ENCODE measurements at regions not wholly inside any gene's neighbourhood (a gene's known extent, or its start where the extent isn't known, plus 50 kb on each side); places are given as distances from the start of the nearest gene placed in this dataset.

GRCh38 chr2:238963161-238963970 lies 115.5 kb downstream of the TWIST2 start:
- Mint-ChIP-seq H3K9me3 (no peaks in the 10 kb centered on the region), H3K27me3 (ENCODE audit: low read depth in 3 of 3) (peaks cover 0 to 4% (median 0%) of the 10 kb centered on the region in 3 donors), H3K4me3 (no peak overlapping the region), H3K36me3 (no peaks in the 10 kb centered on the region), H3K27ac (no peak overlapping the region), H3K4me1 (no peaks in the 10 kb centered on the region)
- no peak for DNase-seq

- Mint-ChIP-seq H3K27me3 (ENCODE audit: low read depth in 3 of 3) (peaks cover 0 to 4% (median 0%) of the 10 kb centered on the region in 3 donors), H3K36me3 (no peaks in the 10 kb centered on the region), H3K4me1 (no peaks in the 10 kb centered on the region), H3K9me3 (no peaks in the 10 kb centered on the region), H3K27ac (no peak overlapping the region), H3K4me3 (no peak overlapping the region)
- DNase-seq: no peak
These were observed 116.1 kb downstream of the TWIST2 start for GRCh38 chr2:238963971-238964328.

- H3K4me1 Mint-ChIP-seq: no peaks in the 10 kb centered on the region
These were observed 116.7 kb downstream of the TWIST2 start for GRCh38 chr2:238964544-238965067.

GRCh38 chr2:238965371-238966071 lies 117.6 kb downstream of the TWIST2 start:
- no peak overlapping the region for H3K27ac Mint-ChIP-seq
- H3K36me3 Mint-ChIP-seq: no peaks in the 10 kb centered on the region
- peaks cover 2 to 4% (median 3%) of the 10 kb centered on the region in 3 donors for H3K27me3 Mint-ChIP-seq (ENCODE audit: low read depth in 3 of 3)
- peaks cover 0 to 3% (median 0%) of the 10 kb centered on the region in 6 donors for H3K9me3 Mint-ChIP-seq
- no peaks in the 10 kb centered on the region for H3K4me1 Mint-ChIP-seq
- H3K4me3 Mint-ChIP-seq: no peak overlapping the region
- DNase-seq: no peak

More at GRCh38 chr2:238964544-238965067, 116.7 kb downstream of the TWIST2 start:
- Mint-ChIP-seq H3K4me3 (no peak overlapping the region), H3K36me3 (no peaks in the 10 kb centered on the region), H3K27ac (no peak overlapping the region), H3K9me3 (no peaks in the 10 kb centered on the region), H3K27me3 (ENCODE audit: low read depth in 3 of 3) (peaks cover 0 to 4% (median 0%) of the 10 kb centered on the region in 3 donors)
- no peak for DNase-seq

- no peak overlapping the region for H3K27ac Mint-ChIP-seq
- H3K27me3 Mint-ChIP-seq (ENCODE audit: low read depth in 3 of 3): peaks cover 2 to 8% (median 4%) of the 10 kb centered on the region in 3 donors
- H3K4me1 Mint-ChIP-seq: no peaks in the 10 kb centered on the region
- no peak overlapping the region for H3K4me3 Mint-ChIP-seq
- no peak for DNase-seq
- H3K36me3 Mint-ChIP-seq: no peaks in the 10 kb centered on the region
- peaks cover 0 to 3% (median 0%) of the 10 kb centered on the region in 6 donors for H3K9me3 Mint-ChIP-seq
These were observed 118.4 kb downstream of the TWIST2 start for GRCh38 chr2:238966072-238966937.

- Mint-ChIP-seq H3K27ac (no peak overlapping the region), H3K4me1 (no peaks in the 10 kb centered on the region)
These were observed 119.4 kb downstream of the TWIST2 start for GRCh38 chr2:238967031-238967977.

GRCh38 chr2:238967978-238968360 lies 120.1 kb downstream of the TWIST2 start:
- no peaks in the 10 kb centered on the region for H3K36me3 Mint-ChIP-seq
- no peak overlapping the region for H3K27ac Mint-ChIP-seq
- DNase-seq: no peak
- no peaks in the 10 kb centered on the region for H3K4me1 Mint-ChIP-seq
- H3K27me3 Mint-ChIP-seq (ENCODE audit: low read depth in 3 of 3): peaks cover 2 to 8% (median 6%) of the 10 kb centered on the region in 3 donors
- H3K9me3 Mint-ChIP-seq: peaks cover 0 to 3% (median 0%) of the 10 kb centered on the region in 6 donors
- no peak overlapping the region for H3K4me3 Mint-ChIP-seq

More at GRCh38 chr2:238967031-238967977, 119.4 kb downstream of the TWIST2 start:
- H3K36me3 Mint-ChIP-seq: no peaks in the 10 kb centered on the region
- DNase-seq: no peak
- H3K4me3 Mint-ChIP-seq: no peak overlapping the region
- H3K9me3 Mint-ChIP-seq: peaks cover 0 to 3% (median 0%) of the 10 kb centered on the region in 6 donors
- H3K27me3 Mint-ChIP-seq (ENCODE audit: low read depth in 3 of 3): peaks cover 2 to 8% (median 2%) of the 10 kb centered on the region in 3 donors

GRCh38 chr2:238968616-238969384 lies 120.9 kb downstream of the TWIST2 start:
- DNase-seq: no peak
- H3K4me3 Mint-ChIP-seq: no peak overlapping the region
- no peaks in the 10 kb centered on the region for H3K36me3 Mint-ChIP-seq
- H3K9me3 Mint-ChIP-seq: peaks cover 0 to 3% (median 0%) of the 10 kb centered on the region in 6 donors
- H3K27ac Mint-ChIP-seq: no peak overlapping the region
- no peaks in the 10 kb centered on the region for H3K4me1 Mint-ChIP-seq
- peaks cover 2 to 11% (median 8%) of the 10 kb centered on the region in 3 donors for H3K27me3 Mint-ChIP-seq (ENCODE audit: low read depth in 3 of 3)

- DNase-seq: no peak
- Mint-ChIP-seq H3K4me1 (no peaks in the 10 kb centered on the region), H3K4me3 (no peak overlapping the region), H3K36me3 (no peaks in the 10 kb centered on the region), H3K27ac (no peak overlapping the region), H3K27me3 (ENCODE audit: low read depth in 3 of 3) (peaks cover 2 to 18% (median 8%) of the 10 kb centered on the region in 3 donors), H3K9me3 (peaks cover 0 to 3% (median under 1%) of the 10 kb centered on the region in 6 donors)
These were observed 122.0 kb downstream of the TWIST2 start for GRCh38 chr2:238969857-238970256.

GRCh38 chr2:238970553-238971081 lies 122.7 kb downstream of the TWIST2 start:
- Mint-ChIP-seq H3K27me3 (ENCODE audit: low read depth in 3 of 3) (peaks cover 4 to 21% (median 9%) of the 10 kb centered on the region in 3 donors), H3K27ac (no peak overlapping the region), H3K36me3 (no peaks in the 10 kb centered on the region), H3K4me1 (no peaks in the 10 kb centered on the region), H3K9me3 (peaks cover 3 to 10% (median 6%) of the 10 kb centered on the region in 6 donors), H3K4me3 (no peak overlapping the region)
- DNase-seq: peak; percentile 30 to 45 (median 42)

- H3K27ac Mint-ChIP-seq: no peak overlapping the region
- H3K9me3 Mint-ChIP-seq: peaks cover 5 to 13% (median 7%) of the 10 kb centered on the region in 6 donors
- H3K4me1 Mint-ChIP-seq: no peaks in the 10 kb centered on the region
- no peaks in the 10 kb centered on the region for H3K36me3 Mint-ChIP-seq
- H3K27me3 Mint-ChIP-seq (ENCODE audit: low read depth in 3 of 3): peaks cover 4 to 23% (median 9%) of the 10 kb centered on the region in 3 donors
- H3K4me3 Mint-ChIP-seq: no peak overlapping the region
- DNase-seq: no peak
These were observed 123.6 kb downstream of the TWIST2 start for GRCh38 chr2:238971318-238972145.

Data from immature natural killer cell (primary cell).